K562 (cell line): ENCODE measurements at regions not wholly inside any gene's neighbourhood (a gene's known extent, or its start where the extent isn't known, plus 50 kb on each side); places are given as distances from the start of the nearest gene placed in this dataset.

Experiments used
- ATAC-seq: fragments of 200-7000 bp; cut with Tn5 transposase; 3 replicates; pipeline ENCODE4 v1.9.1; 2020; ENCODE audit warnings: moderate library complexity
- BruUV-seq: library from RNA; stranded (reverse); fragments of 400-500 nt; replicated peaks from 2 replicates; lab custom pipeline; 2021; lab: Mats Ljungman, UMichigan
- CTCF ChIA-PET: fragments of 300-600 bp; formaldehyde crosslinking; extraction: SDS; loops from one replicate; lab custom pipeline; 2021; ENCODE audit warnings: low intra/inter-chr PET ratio; lab: Yijun Ruan, JAX
- POLR2A ChIA-PET: fragments of 300-600, 350-650 bp; sonication (Branson Sonifier 250); formaldehyde crosslinking; extraction: SDS; loops from one replicate; lab custom pipeline; 2021; ENCODE audit warnings: antibody characterized with exemption, inconsistent platforms; lab: Yijun Ruan, JAX
- DNase-seq, 4 experiments: peaks; one replicate each; pipeline versions ENCODE4 v3.0.0 to v3.0.0-alpha.2; 2011 to 2018; ENCODE audit warnings: low spot score in 3 of 4, mixed read lengths in 3 of 4; ENCODE audit errors: extremely low read depth in 1 of 4
- FAIRE-seq: peaks from 2 replicates; lab custom pipeline; 2011; peaks lifted over from hg19 to GRCh38; lab: Jason Lieb, UNC
- H2AFZ ChIP-seq: 2 replicates; pipeline ENCODE4 v1.6.0; 2011; ENCODE audit warnings: low read depth, low read length, control low read depth, inconsistent platforms
- H3K27ac ChIP-seq: fragments of 200-600 bp; 3 replicates; pipeline ENCODE4 v1.8.0; 2011; ENCODE audit warnings: low read depth, mild to moderate bottlenecking, control low read depth, inconsistent platforms, low read length, moderate library complexity, mixed read lengths; ENCODE audit errors: extremely low read depth
- H3K27me3 ChIP-seq, 2 experiments: fragments of 300-600 bp in 1 of 2; 2 replicates in 1 of 2; 3 replicates in 1 of 2; pipeline versions ENCODE4 v1.6.0 to v1.8.0; 2011; ENCODE audit warnings: inconsistent platforms in 2 of 2, low read length in 2 of 2, mild to moderate bottlenecking in 1 of 2, mixed read lengths in 1 of 2, moderate library complexity in 1 of 2; ENCODE audit not compliant: control insufficient read depth in 2 of 2, insufficient read depth in 2 of 2
- H3K36me3 ChIP-seq: fragments of 300-600 bp; 3 replicates; pipeline ENCODE4 v1.8.0; 2011; ENCODE audit warnings: mild to moderate bottlenecking, low read length, inconsistent platforms; ENCODE audit not compliant: control insufficient read depth, insufficient read depth
- H3K4me1 ChIP-seq, 2 experiments: fragments of 200-600 bp in 1 of 2; replicated peaks in 1 of 2; 2 replicates in 1 of 2; 3 replicates in 1 of 2; pipeline versions ENCODE4 v1.5.1 to v1.8.0; 2011; ENCODE audit warnings: inconsistent platforms in 2 of 2, low read length in 2 of 2, mild to moderate bottlenecking in 1 of 2, mixed read lengths in 1 of 2, moderate library complexity in 1 of 2; ENCODE audit not compliant: control insufficient read depth in 2 of 2, insufficient read depth in 2 of 2
- H3K4me2 ChIP-seq: 2 replicates; pipeline ENCODE4 v1.6.1; 2011; ENCODE audit warnings: low read length, control low read depth, inconsistent platforms, mixed read lengths; ENCODE audit not compliant: insufficient read depth
- H3K4me3 ChIP-seq: fragments of 200-600 bp; sonication (generic), shearing (Covaris generic); 2 replicates; pipeline ENCODE4 v1.5.1; 2016; ENCODE audit warnings: control low read depth, inconsistent platforms
- H3K79me2 ChIP-seq: fragments of 200-600 bp; 3 replicates; pipeline ENCODE4 v1.8.0; 2011; ENCODE audit warnings: low read length, inconsistent platforms; ENCODE audit not compliant: control insufficient read depth, insufficient read depth
- H3K9ac ChIP-seq, 2 experiments: 2 replicates each; pipeline versions ENCODE4 v1.6.0 to v1.6.1; 2011; ENCODE audit warnings: low read depth in 2 of 2, low read length in 2 of 2, control low read depth in 1 of 2, inconsistent platforms in 1 of 2, mild to moderate bottlenecking in 1 of 2, mixed read lengths in 1 of 2; ENCODE audit not compliant: insufficient read depth in 1 of 2
- H3K9me1 ChIP-seq: one replicate; pipeline ENCODE4 v1.6.0; 2011; ENCODE audit warnings: inconsistent platforms, mild to moderate bottlenecking, low read length, moderate library complexity; ENCODE audit not compliant: control insufficient read depth, insufficient read depth
- H3K9me3 ChIP-seq: replicated peaks from 2 replicates; pipeline ENCODE4 v1.5.1; 2011; ENCODE audit warnings: low read depth, low read length, inconsistent platforms; ENCODE audit not compliant: control insufficient read depth, insufficient read depth
- H4K20me1 ChIP-seq: replicated peaks from 2 replicates; pipeline ENCODE4 v1.6.1; 2011; ENCODE audit warnings: low read length, inconsistent platforms, mixed read lengths; ENCODE audit not compliant: control insufficient read depth, insufficient read depth
- BDP1 ChIP-seq: IDR thresholded peaks from 3 replicates; pipeline ENCODE4 v1.6.1; 2011; ENCODE audit not compliant: insufficient read length, insufficient read depth
- DMBX1 ChIP-seq: fragments of 250-450 bp; sonication (Bioruptor Pico); IDR thresholded peaks from 2 replicates; pipeline ENCODE4 v1.8.0; 2022; ENCODE audit warnings: inconsistent platforms, mild to moderate bottlenecking, moderate library complexity, borderline replicate concordance
- MTF1 ChIP-seq: fragments of 250-450 bp; sonication (Bioruptor Pico); IDR thresholded peaks from 2 replicates; pipeline ENCODE4 v1.9.0; 2021; ENCODE audit warnings: moderate library complexity, mild to moderate bottlenecking, inconsistent platforms, borderline replicate concordance
- MXI1 ChIP-seq: IDR thresholded peaks from 2 replicates; pipeline ENCODE4 v1.6.1; 2011; ENCODE audit warnings: low read depth, mild to moderate bottlenecking, improper control_type of control experiment, low read length
- POLR2H ChIP-seq: IDR thresholded peaks from 2 replicates; pipeline ENCODE4 v1.6.1; 2016; ENCODE audit warnings: missing genetic modification characterization, low read depth, mild to moderate bottlenecking, control low read depth, missing compliant biosample characterization, moderate library complexity
- PYGO2 ChIP-seq: fragments of 450-650 bp; IDR thresholded peaks from 2 replicates; pipeline ENCODE4 v1.6.1; 2016; ENCODE audit warnings: mild to moderate bottlenecking, missing genetic modification characterization, moderate library complexity, missing compliant biosample characterization
- SMAD2 ChIP-seq: fragments of 150-350 bp; IDR thresholded peaks from 2 replicates; pipeline ENCODE4 v1.6.1; 2014; ENCODE audit warnings: low read depth, mild to moderate bottlenecking, low read length
- SNRNP70 ChIP-seq: fragments of 200-400 bp; formaldehyde crosslinking; optimal IDR thresholded peaks from 2 replicates; pipeline ENCODE3; 2017; ENCODE audit warnings: low read depth, low read length
- ZFP36 ChIP-seq: fragments of 150-350 bp; IDR thresholded peaks from 2 replicates; pipeline ENCODE4 v1.6.1; 2018; ENCODE audit warnings: low read length, low read depth; ENCODE audit not compliant: partially characterized antibody
- WGBS: fragments of 100-300 bp; shearing (Covaris generic); methylation state at CpG from one replicate; pipeline ENCODE4 v1.1.6; 2016; ENCODE audit warnings: low coverage, mixed read lengths; ENCODE audit not compliant: insufficient coverage; ENCODE audit errors: missing lambda C conversion rate; 5-methylcytosine and 5-hydroxymethylcytosine counted together
- in situ Hi-C: fragments of 300-500 bp; cut with MboI; formaldehyde crosslinking; loops from 4 replicates; pipeline ENCODE4 v1.15.0; 2018; ENCODE audit warnings: inconsistent platforms, mixed read lengths
- intact Hi-C: fragments of 100-400 bp; cut with micrococcal nuclease; formaldehyde crosslinking; loops from 2 replicates; pipeline ENCODE4 v1.14.2; 2022
- TF ChIP-seq, protein P1 (sequence below): IDR thresholded peaks from 2 replicates; pipeline ENCODE4 v1.6.1; 2014; ENCODE audit warnings: antibody characterized with exemption
- TF ChIP-seq, protein P2 (sequence below): fragments of 250-450 bp; sonication (Bioruptor Pico); IDR thresholded peaks from 2 replicates; pipeline ENCODE4 v1.5.0; 2020; ENCODE audit warnings: mild to moderate bottlenecking, borderline replicate concordance
- TF ChIP-seq, protein P3 (sequence below), 3 experiments: fragments of 200-800 bp in 1 of 3; fragments of 250-450 bp in 1 of 3; fragments of 450-650 bp in 1 of 3; sonication (Bioruptor Pico) in 1 of 3; sonication (Bioruptor generic) in 1 of 3; formaldehyde crosslinking in 1 of 3; IDR thresholded peaks; 2 replicates each; pipeline versions ENCODE4 v1.6.1 to v1.8.0; 2016 to 2022; ENCODE audit warnings: mild to moderate bottlenecking in 2 of 3, missing genetic modification characterization in 2 of 3, missing compliant biosample characterization in 1 of 3, moderate library complexity in 1 of 3
- TF ChIP-seq, protein P4 (sequence below): fragments of 450-650 bp; conservative IDR thresholded peaks from 2 replicates; pipeline ENCODE4 v1.6.1; 2016; ENCODE audit warnings: missing genetic modification characterization, low read depth, mild to moderate bottlenecking, missing compliant biosample characterization, moderate library complexity

DNA sequence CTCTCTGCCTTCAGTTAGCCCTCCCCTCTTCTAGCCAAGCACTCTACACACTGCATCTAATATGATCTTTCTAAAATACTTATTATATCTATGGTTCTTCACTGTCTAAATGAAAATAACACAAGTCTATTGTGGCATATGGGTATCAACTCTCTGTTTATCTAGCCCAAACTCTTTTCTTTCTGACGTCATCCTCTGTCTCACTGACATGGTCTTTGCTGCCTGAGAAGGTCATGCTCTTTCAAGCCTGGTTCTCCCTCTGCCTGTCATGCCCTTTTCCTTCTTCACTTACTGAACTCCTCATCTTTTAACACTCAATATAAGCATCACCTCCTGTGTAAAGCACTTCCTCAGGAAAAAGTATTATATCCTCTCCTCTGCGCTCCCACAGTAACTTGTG, 672.2 kb upstream of the CT83 start:
- Histone ChIP-seq H3K27ac (no peak overlapping the region), H3K9me1 (no peaks in the 10 kb centered on the region), H3K4me2 (no peak overlapping the region), H3K27me3 (no peaks in the 10 kb centered on the region), H3K4me1 (no peaks in the 10 kb centered on the region), H3K4me3 (no peak overlapping the region), H3K36me3 (no peaks in the 10 kb centered on the region), H2AFZ (no peak overlapping the region), H3K9me3 (no peaks in the 10 kb centered on the region), H3K79me2 (no peaks in the 10 kb centered on the region), H4K20me1 (no peaks in the 10 kb centered on the region), H3K9ac (no peak overlapping the region)
- no TSS peak for BruUV-seq
- intact Hi-C loops, result no loop called here
- WGBS, result 0% methylated on average over 2 of the region's 2 CpGs
- in situ Hi-C loops, result no loop called here
- POLR2A ChIA-PET, result no interaction called here
- no peak for TF ChIP-seq ZFP36
- no peak for TF ChIP-seq BDP1
- TF ChIP-seq PYGO2 (tag), result no peak
- TF ChIP-seq, protein P1, sequence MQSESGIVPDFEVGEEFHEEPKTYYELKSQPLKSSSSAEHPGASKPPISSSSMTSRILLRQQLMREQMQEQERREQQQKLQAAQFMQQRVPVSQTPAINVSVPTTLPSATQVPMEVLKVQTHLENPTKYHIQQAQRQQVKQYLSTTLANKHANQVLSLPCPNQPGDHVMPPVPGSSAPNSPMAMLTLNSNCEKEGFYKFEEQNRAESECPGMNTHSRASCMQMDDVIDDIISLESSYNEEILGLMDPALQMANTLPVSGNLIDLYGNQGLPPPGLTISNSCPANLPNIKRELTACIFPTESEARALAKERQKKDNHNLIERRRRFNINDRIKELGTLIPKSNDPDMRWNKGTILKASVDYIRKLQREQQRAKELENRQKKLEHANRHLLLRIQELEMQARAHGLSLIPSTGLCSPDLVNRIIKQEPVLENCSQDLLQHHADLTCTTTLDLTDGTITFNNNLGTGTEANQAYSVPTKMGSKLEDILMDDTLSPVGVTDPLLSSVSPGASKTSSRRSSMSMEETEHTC, result no peak
- TF ChIP-seq, protein P2, sequence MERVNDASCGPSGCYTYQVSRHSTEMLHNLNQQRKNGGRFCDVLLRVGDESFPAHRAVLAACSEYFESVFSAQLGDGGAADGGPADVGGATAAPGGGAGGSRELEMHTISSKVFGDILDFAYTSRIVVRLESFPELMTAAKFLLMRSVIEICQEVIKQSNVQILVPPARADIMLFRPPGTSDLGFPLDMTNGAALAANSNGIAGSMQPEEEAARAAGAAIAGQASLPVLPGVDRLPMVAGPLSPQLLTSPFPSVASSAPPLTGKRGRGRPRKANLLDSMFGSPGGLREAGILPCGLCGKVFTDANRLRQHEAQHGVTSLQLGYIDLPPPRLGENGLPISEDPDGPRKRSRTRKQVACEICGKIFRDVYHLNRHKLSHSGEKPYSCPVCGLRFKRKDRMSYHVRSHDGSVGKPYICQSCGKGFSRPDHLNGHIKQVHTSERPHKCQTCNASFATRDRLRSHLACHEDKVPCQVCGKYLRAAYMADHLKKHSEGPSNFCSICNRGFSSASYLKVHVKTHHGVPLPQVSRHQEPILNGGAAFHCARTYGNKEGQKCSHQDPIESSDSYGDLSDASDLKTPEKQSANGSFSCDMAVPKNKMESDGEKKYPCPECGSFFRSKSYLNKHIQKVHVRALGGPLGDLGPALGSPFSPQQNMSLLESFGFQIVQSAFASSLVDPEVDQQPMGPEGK (CRISPR knock-in tag), result no peak
- TF ChIP-seq SMAD2, result no peak
- TF ChIP-seq SNRNP70, result no peak
- TF ChIP-seq, protein P3, sequence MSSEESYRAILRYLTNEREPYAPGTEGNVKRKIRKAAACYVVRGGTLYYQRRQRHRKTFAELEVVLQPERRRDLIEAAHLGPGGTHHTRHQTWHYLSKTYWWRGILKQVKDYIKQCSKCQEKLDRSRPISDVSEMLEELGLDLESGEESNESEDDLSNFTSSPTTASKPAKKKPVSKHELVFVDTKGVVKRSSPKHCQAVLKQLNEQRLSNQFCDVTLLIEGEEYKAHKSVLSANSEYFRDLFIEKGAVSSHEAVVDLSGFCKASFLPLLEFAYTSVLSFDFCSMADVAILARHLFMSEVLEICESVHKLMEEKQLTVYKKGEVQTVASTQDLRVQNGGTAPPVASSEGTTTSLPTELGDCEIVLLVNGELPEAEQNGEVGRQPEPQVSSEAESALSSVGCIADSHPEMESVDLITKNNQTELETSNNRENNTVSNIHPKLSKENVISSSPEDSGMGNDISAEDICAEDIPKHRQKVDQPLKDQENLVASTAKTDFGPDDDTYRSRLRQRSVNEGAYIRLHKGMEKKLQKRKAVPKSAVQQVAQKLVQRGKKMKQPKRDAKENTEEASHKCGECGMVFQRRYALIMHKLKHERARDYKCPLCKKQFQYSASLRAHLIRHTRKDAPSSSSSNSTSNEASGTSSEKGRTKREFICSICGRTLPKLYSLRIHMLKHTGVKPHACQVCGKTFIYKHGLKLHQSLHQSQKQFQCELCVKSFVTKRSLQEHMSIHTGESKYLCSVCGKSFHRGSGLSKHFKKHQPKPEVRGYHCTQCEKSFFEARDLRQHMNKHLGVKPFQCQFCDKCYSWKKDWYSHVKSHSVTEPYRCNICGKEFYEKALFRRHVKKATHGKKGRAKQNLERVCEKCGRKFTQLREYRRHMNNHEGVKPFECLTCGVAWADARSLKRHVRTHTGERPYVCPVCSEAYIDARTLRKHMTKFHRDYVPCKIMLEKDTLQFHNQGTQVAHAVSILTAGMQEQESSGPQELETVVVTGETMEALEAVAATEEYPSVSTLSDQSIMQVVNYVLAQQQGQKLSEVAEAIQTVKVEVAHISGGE (CRISPR knock-in tag; IDR thresholded peaks at IDR 0.05), result no peak
- TF ChIP-seq POLR2H (tag), result no peak
- TF ChIP-seq, protein P4, sequence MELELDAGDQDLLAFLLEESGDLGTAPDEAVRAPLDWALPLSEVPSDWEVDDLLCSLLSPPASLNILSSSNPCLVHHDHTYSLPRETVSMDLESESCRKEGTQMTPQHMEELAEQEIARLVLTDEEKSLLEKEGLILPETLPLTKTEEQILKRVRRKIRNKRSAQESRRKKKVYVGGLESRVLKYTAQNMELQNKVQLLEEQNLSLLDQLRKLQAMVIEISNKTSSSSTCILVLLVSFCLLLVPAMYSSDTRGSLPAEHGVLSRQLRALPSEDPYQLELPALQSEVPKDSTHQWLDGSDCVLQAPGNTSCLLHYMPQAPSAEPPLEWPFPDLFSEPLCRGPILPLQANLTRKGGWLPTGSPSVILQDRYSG (tag), result no peak
- no peak for TF ChIP-seq MXI1
- no peak for TF ChIP-seq MTF1
- no peak for TF ChIP-seq DMBX1 (CRISPR knock-in tag)
- ATAC-seq, result no peak
- no peak for FAIRE-seq
- no peak for DNase-seq
- CTCF ChIA-PET, result no interaction called here
